GM19240 (cell line): ENCODE measurements at regions not wholly inside any gene's neighbourhood (a gene's known extent, or its start where the extent isn't known, plus 50 kb on each side); places are given as distances from the start of the nearest gene placed in this dataset.
"Not testable (repeated sequence)": the region's sequence is repeated elsewhere in the genome, so short reads cannot be mapped to it uniquely, and the experiment has no call there.

Experiments used
- DNase-seq: peaks from one replicate; pipeline ENCODE4 v3.0.0; 2011; ENCODE audit warnings: low spot score; ENCODE audit not compliant: insufficient read length

DNA sequence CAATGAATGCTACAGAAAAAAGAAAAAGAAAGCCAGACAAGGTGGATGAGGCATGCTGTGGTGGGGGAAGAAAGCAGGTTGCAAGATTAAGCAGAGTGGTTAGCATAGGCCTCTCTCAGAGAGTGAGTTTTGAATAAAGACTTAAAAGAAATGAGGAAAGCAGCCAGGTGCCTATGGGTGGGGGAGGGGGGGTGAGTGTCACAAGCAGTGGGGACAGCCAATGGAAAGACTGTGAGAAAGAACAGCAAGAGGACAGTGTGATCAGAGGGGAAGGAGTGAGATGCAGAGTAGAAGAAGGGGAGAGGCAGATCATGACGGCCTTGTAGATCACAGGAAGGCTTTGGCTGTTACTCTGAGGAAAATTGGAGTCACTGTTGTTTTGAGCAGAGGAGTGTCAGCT lies 162.5 kb downstream of the SOX3 start:
- no peak for DNase-seq

GRCh38 chrX:140337263-140337662 lies 167.6 kb downstream of the SOX3 start:
- no peak for DNase-seq

DNA sequence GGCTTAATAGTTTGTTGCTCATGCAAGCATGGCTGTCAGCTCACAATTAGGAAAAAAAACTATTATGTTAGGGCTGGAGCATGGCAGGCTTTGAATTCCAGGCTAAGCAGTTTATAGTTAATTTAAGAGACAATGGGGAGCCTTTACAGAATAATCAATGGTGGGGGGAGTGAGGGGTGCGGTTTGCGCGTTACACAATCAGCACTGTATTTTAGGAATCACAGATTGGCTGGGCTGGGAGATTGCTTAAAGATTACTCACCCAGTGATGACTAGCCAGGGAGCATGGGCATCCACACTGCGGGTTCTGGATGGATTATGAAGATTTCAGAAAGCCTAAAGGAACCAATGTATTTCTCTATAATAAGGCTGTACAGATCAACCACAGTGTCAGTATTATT lies 186.6 kb downstream of the SOX3 start:
- DNase-seq, result no peak

GRCh38 chrX:140317462-140317861 lies 187.4 kb downstream of the SOX3 start:
- DNase-seq, result no peak

DNA sequence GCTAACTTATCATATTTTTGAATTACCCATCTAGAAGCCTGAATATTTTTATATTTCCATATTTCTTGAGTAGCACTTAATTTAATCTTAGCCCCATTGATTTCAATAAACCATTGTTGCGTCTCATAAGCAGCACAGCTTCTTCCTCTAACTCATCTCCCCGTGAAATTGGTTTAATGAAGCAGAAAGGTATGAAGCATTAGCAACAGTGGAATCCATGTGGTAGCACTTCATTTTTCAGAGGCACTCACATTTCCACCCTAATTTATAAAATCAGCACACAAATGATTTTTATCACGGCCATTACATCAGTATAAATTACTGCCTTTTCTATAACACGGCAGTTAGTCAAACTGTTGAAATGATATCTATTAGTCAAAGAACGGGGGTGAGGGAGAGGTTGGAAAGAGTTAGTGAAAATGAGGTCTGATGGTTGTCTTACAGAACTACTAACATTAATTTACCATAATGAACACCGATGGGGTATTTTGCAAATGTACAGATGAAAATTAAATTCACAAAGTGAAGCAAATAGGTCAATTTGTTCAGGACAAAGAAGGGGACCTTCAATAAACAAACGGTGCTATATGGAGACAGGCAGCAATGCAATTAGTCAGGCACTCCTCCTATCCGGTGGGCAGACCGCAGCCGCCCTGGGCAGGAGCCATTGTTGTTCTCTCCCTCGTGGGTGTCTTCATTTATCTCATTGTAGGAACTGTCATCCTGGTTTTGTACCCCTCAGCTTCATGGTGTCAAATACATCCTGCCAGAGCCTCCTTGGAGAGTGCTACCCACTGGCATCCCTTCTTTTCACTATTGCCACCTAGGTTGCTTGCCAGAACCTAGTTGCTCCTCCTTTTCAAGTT lies 205.7 kb downstream of the SOX3 start:
- no peak for DNase-seq

- no peak for DNase-seq
Measured at GRCh38 chrX:140297273-140297672, 207.6 kb downstream of the SOX3 start.

DNA sequence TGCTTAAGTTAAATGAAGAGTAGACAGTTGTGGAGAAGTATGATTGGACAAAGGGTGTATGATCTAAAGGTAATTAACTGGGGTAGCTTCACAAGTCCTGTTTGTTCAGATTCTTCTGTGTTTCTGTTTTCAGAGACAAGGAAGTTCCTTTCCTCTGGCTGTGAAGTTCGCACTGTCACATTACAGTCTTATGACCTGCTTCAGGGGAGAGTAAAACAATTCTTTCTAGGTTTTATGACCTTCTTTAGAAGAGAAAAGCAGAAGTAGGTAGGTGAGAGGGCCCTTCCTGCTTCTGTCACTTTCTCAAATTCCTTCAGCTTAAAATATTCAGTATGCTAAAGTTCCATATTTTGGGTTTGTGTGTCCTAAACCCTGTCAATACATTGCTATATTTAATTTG lies 211.9 kb downstream of the SOX3 start:
- DNase-seq, result no peak

- no peak for DNase-seq
Measured at GRCh38 chrX:140292188-140292587, 212.7 kb downstream of the SOX3 start.

DNA sequence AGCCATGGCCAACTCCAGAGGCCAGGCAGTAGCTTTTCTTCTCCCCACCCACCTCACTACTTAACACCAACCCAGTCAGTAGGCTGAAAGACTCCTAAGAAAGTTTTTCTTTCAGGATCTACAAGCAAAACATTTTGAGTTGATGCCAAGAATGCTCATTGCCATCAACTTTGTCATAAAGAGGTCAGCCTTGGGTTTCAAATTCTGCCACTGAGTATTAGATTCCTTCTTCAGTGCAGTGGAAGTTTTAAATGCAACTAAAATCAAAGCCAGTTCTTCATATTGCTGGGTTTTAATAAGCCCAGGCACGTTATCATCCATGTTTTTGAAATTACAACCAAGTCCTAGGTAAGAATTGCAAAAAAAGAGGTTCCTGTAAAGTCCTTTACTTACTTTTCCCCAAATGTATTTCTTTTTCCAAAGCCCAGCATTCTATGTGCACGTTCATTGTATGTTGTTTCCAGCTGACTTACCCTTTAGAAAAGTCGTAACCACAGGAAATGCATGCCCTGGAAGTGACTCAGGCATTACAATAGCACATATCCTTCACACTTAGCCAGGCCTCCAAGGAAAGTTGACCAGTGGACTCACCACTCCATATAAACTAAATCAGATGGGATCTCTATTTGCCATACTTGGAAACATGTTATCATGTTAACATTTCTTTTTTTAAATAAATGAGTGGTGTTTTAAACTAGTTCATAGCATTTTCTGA lies 229.9 kb downstream of the SOX3 start:
- no peak for DNase-seq

DNA sequence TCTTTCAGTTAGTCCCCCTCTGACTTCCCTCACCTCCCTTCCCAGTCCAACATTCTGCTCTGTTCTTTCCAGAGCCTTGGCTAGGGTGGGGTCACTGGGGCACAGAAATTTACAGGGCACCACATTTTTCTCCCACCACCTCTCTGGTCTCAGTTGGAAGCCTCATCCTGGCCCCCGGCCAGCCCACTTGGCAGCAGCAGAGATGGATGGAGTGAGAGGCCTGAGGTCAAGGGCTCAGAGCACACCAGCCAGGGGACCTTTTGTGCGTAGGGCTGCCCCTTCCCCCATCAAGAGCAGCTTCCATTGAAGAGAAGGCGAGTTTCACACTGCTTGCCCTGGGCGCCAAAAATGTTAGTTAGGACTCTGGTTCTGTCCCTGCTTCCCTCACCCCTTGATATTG lies 230.9 kb downstream of the SOX3 start:
- no peak for DNase-seq

DNA sequence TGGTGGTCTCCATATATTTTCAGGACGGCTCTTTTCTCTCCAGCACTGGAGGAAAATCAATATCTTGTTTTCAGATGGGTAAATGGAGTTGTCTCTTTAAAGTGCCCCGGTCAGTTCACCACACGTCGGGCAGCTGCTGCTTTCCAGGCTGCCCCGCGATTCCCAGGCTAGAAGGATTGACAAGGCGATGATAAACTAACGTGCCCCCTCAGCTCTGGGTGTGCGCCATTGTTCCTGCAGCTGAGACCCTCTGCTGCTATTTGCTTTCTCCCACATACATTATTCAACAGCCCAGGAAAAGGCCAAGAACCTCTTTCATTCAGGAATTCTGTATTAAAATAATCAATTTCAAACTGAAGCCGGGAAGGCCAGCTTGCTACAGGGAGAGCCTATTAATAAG lies 254.5 kb downstream of the SOX3 start:
- DNase-seq, result no peak

- no peak for DNase-seq
Measured at GRCh38 chrX:140249088-140249487, 255.8 kb downstream of the SOX3 start.

GRCh38 chrX:140229191-140229590 lies 263.9 kb upstream of the CXorf66 start:
- DNase-seq, result no peak

DNA sequence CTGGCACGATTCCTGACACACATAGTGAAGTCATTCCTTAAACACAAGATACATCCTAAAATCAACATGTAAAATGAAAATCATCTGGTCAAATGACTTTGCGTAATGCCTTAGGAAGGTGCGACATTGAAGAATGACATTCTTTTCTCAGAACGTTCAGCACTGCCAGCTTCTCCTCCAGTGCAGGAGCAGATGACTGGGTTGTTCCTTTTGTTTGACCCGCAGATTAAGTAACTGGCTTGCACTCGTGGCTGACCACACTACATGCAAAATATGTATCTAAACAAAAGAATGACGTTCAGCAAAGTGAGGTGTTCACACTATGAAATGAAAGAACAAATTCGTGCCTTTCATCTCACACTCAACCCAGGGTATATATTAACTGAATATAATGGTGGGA lies 260.7 kb upstream of the CXorf66 start:
- DNase-seq, result not testable (repeated sequence)

DNA sequence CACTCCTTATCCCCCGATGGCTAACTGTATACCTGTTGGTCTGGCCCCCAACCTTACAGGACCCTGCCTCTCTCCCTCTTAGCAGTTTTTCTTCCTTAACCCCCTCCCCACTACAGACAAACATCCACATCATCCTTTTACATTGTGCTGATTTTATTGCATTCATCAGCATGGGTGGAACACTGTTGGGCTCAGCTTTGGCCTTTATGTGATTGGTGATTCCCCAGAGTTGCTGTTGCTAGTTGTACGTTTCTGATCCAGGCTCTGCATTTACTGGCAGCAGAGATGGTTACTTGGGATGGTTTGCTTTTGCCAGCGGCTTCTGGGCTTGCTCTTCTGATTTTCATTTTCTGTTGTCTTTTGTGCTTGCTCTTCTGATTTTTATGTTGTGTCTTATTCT lies 250.6 kb upstream of the CXorf66 start:
- not testable (repeated sequence) for DNase-seq

GRCh38 chrX:140214518-140214917 lies 249.2 kb upstream of the CXorf66 start:
- not testable (repeated sequence) for DNase-seq

GRCh38 chrX:140206657-140207056 lies 241.3 kb upstream of the CXorf66 start:
- DNase-seq, result no peak

GRCh38 chrX:140190441-140191108 lies 225.3 kb upstream of the CXorf66 start:
- no peak for DNase-seq

- no peak for DNase-seq
Measured at GRCh38 chrX:140180585-140180984, 215.3 kb upstream of the CXorf66 start.

GRCh38 chrX:140177821-140178220 lies 212.5 kb upstream of the CXorf66 start:
- no peak for DNase-seq

DNA sequence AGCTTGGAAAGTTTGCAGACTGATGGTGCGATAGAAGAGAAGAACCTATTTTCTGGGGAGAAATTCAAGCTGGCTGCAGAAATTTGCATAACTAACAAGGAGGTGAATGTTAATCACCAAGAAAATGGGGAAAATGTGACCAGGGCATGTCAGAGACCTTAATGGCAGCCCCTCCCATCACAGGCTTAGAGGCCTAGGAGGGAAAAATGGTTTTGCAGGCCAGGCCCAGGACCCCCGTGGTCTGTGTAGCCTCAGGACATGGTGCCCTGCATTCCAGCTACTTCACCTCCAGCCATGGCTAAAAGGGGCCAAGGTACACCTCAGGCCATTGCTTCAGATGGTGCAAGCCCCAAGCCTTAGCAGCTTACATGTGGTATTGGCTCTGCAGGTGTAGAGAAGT lies 207.1 kb upstream of the CXorf66 start:
- no peak for DNase-seq

GRCh38 chrX:140167551-140167950 lies 202.2 kb upstream of the CXorf66 start:
- no peak for DNase-seq
